ENCODE measurements at regions not wholly inside any gene's neighbourhood (a gene's known extent, or its start where the extent isn't known, plus 50 kb on each side); places are given as distances from the start of the nearest gene placed in this dataset.

GRCh38 chr6:28618898-28619555, 93.3 kb downstream of the GPX5 start:
- TF ChIP-seq EZH2phosphoT487 (IDR thresholded peaks at IDR 0.05; ENCODE audit: insufficient read depth, low read depth) (no peak), EZH2 (IDR thresholded peaks at IDR 0.05; ENCODE audit: insufficient read depth, poor library complexity, severe bottlenecking) (no peak)

Measured in GM23248 (cell line).